Immature natural killer cell (primary cell): ENCODE measurements at regions not wholly inside any gene's neighbourhood (a gene's known extent, or its start where the extent isn't known, plus 50 kb on each side); places are given as distances from the start of the nearest gene placed in this dataset.
"Not testable (repeated sequence)": the region's sequence is repeated elsewhere in the genome, so short reads cannot be mapped to it uniquely, and the experiment has no call there.

Experiments used
- DNase-seq, 3 donors: peaks; one replicate each; pipeline ENCODE4 v3.0.0; 2022; ENCODE audit warnings: mixed read lengths in 1 of 3
- H3K27ac Mint-ChIP-seq, 6 donors: one replicate each; pipeline ENCODE4 v1.8.0; 2020; ENCODE audit warnings: mixed read lengths in 6 of 6, mild to moderate bottlenecking in 5 of 6, inconsistent platforms in 4 of 6, moderate library complexity in 3 of 6
- H3K27me3 Mint-ChIP-seq, 3 donors: one replicate each; pipeline ENCODE4 v1.8.0; 2020 to 2021; ENCODE audit warnings: low read depth in 3 of 3, mild to moderate bottlenecking in 3 of 3, mixed read lengths in 3 of 3, moderate library complexity in 3 of 3, inconsistent platforms in 1 of 3
- H3K36me3 Mint-ChIP-seq, 3 donors: one replicate each; pipeline ENCODE4 v1.8.0; 2020; ENCODE audit warnings: mixed read lengths in 3 of 3, inconsistent platforms in 2 of 3, mild to moderate bottlenecking in 2 of 3
- H3K4me1 Mint-ChIP-seq, 2 donors: one replicate each; pipeline ENCODE4 v1.8.0; 2020; ENCODE audit warnings: inconsistent platforms in 2 of 2, mild to moderate bottlenecking in 2 of 2, mixed read lengths in 2 of 2, moderate library complexity in 1 of 2
- H3K4me3 Mint-ChIP-seq, 5 donors: one replicate each; pipeline ENCODE4 v1.8.0; 2020; ENCODE audit warnings: mild to moderate bottlenecking in 5 of 5, mixed read lengths in 5 of 5, inconsistent platforms in 3 of 5, moderate library complexity in 3 of 5
- H3K9me3 Mint-ChIP-seq, 6 donors: one replicate each; pipeline ENCODE4 v1.8.0; 2020; ENCODE audit warnings: mild to moderate bottlenecking in 6 of 6, mixed read lengths in 6 of 6, inconsistent platforms in 4 of 6, moderate library complexity in 3 of 6

- DNase-seq = no peak
- no peak overlapping the region for H3K27ac Mint-ChIP-seq
- no peaks in the 10 kb centered on the region for H3K36me3 Mint-ChIP-seq
- no peaks in the 10 kb centered on the region for H3K4me1 Mint-ChIP-seq
- H3K27me3 Mint-ChIP-seq = peaks cover 0 to 2% (median 0%) of the 10 kb centered on the region in 3 donors
- peaks cover 8 to 18% (median 14%) of the 10 kb centered on the region in 6 donors for H3K9me3 Mint-ChIP-seq
- H3K4me3 Mint-ChIP-seq = no peak overlapping the region
These were observed 174.3 kb downstream of the TFAP2B start for GRCh38 chr6:50992704-50993625.

GRCh38 chr6:50993941-50994720 is 175.5 kb downstream of the TFAP2B start:
- no peak overlapping the region for H3K27ac Mint-ChIP-seq
- peaks cover 0 to 2% (median 0%) of the 10 kb centered on the region in 3 donors for H3K27me3 Mint-ChIP-seq
- peaks cover 5 to 15% (median 10%) of the 10 kb centered on the region in 6 donors for H3K9me3 Mint-ChIP-seq
- H3K36me3 Mint-ChIP-seq = no peaks in the 10 kb centered on the region
- H3K4me1 Mint-ChIP-seq = no peaks in the 10 kb centered on the region
- DNase-seq = no peak
- no peak overlapping the region for H3K4me3 Mint-ChIP-seq

GRCh38 chr6:50995036-50995435 is 176.4 kb downstream of the TFAP2B start:
- H3K36me3 Mint-ChIP-seq = no peaks in the 10 kb centered on the region
- no peak overlapping the region for H3K27ac Mint-ChIP-seq
- no peak for DNase-seq
- no peaks in the 10 kb centered on the region for H3K4me1 Mint-ChIP-seq
- H3K4me3 Mint-ChIP-seq = no peak overlapping the region
- peaks cover 0 to 2% (median 2%) of the 10 kb centered on the region in 3 donors for H3K27me3 Mint-ChIP-seq
- H3K9me3 Mint-ChIP-seq = peaks cover 5 to 14% (median 9%) of the 10 kb centered on the region in 6 donors

GRCh38 chr6:50998905-50999304 is 180.2 kb downstream of the TFAP2B start:
- Mint-ChIP-seq H3K36me3 (no peaks in the 10 kb centered on the region), H3K27me3 (peaks cover 0 to 6% (median 2%) of the 10 kb centered on the region in 3 donors), H3K9me3 (peaks cover 8 to 20% (median 12%) of the 10 kb centered on the region in 6 donors), H3K4me1 (no peaks in the 10 kb centered on the region), H3K4me3 (no peak overlapping the region), H3K27ac (no peak overlapping the region)
- no peak for DNase-seq

GRCh38 chr6:51001399-51001798 is 182.7 kb downstream of the TFAP2B start:
- Mint-ChIP-seq H3K4me3 (no peak overlapping the region), H3K27ac (no peak overlapping the region), H3K27me3 (peaks cover 0 to 6% (median 0%) of the 10 kb centered on the region in 3 donors), H3K9me3 (peaks cover 5 to 24% (median 17%) of the 10 kb centered on the region in 6 donors), H3K36me3 (no peaks in the 10 kb centered on the region), H3K4me1 (no peaks in the 10 kb centered on the region)
- DNase-seq = no peak

GRCh38 chr6:51004380-51004779 is 185.7 kb downstream of the TFAP2B start:
- H3K4me3 Mint-ChIP-seq = no peak overlapping the region
- H3K9me3 Mint-ChIP-seq = peaks cover 8 to 24% (median 12%) of the 10 kb centered on the region in 6 donors
- no peak overlapping the region for H3K27ac Mint-ChIP-seq
- H3K27me3 Mint-ChIP-seq = peaks cover 0 to 6% (median 3%) of the 10 kb centered on the region in 3 donors
- no peak for DNase-seq
- H3K4me1 Mint-ChIP-seq = no peaks in the 10 kb centered on the region
- no peaks in the 10 kb centered on the region for H3K36me3 Mint-ChIP-seq

- no peak overlapping the region for H3K27ac Mint-ChIP-seq
- no peaks in the 10 kb centered on the region for H3K4me1 Mint-ChIP-seq
- no peak overlapping the region for H3K4me3 Mint-ChIP-seq
- peaks cover 0 to 3% (median 0%) of the 10 kb centered on the region in 3 donors for H3K27me3 Mint-ChIP-seq
- no peak for DNase-seq
- H3K36me3 Mint-ChIP-seq = no peaks in the 10 kb centered on the region
- H3K9me3 Mint-ChIP-seq = peaks cover 6 to 25% (median 12%) of the 10 kb centered on the region in 6 donors
These were observed 187.1 kb downstream of the TFAP2B start for GRCh38 chr6:51005779-51006178.

- no peaks in the 10 kb centered on the region for H3K4me1 Mint-ChIP-seq
- no peaks in the 10 kb centered on the region for H3K36me3 Mint-ChIP-seq
- H3K4me3 Mint-ChIP-seq = no peak overlapping the region
- no peak for DNase-seq
- peaks cover 4 to 21% (median 9%) of the 10 kb centered on the region in 6 donors for H3K9me3 Mint-ChIP-seq
- peaks cover 0 to 3% (median 1%) of the 10 kb centered on the region in 3 donors for H3K27me3 Mint-ChIP-seq
- H3K27ac Mint-ChIP-seq = no peak overlapping the region
These were observed 188.6 kb downstream of the TFAP2B start for GRCh38 chr6:51007237-51007636.

- peaks cover 6 to 21% (median 9%) of the 10 kb centered on the region in 6 donors for H3K9me3 Mint-ChIP-seq
- H3K4me1 Mint-ChIP-seq, H3K36me3 Mint-ChIP-seq: not testable (repeated sequence)
These were observed 190.0 kb downstream of the TFAP2B start for GRCh38 chr6:51008693-51009092.

GRCh38 chr6:51013376-51013775 is 194.7 kb downstream of the TFAP2B start:
- no peaks in the 10 kb centered on the region for H3K36me3 Mint-ChIP-seq
- peaks cover 3 to 14% (median 7%) of the 10 kb centered on the region in 6 donors for H3K9me3 Mint-ChIP-seq
- no peak overlapping the region for H3K4me3 Mint-ChIP-seq
- no peak overlapping the region for H3K27ac Mint-ChIP-seq
- H3K27me3 Mint-ChIP-seq = peaks cover 0 to 1% (median 0%) of the 10 kb centered on the region in 3 donors
- H3K4me1 Mint-ChIP-seq = no peaks in the 10 kb centered on the region
- DNase-seq = no peak

More at GRCh38 chr6:51008693-51009092, 190.0 kb downstream of the TFAP2B start:
- H3K4me3 Mint-ChIP-seq, DNase-seq, H3K27ac Mint-ChIP-seq, H3K27me3 Mint-ChIP-seq: not testable (repeated sequence)

- H3K27me3 Mint-ChIP-seq = peaks cover 0 to 1% (median 0%) of the 10 kb centered on the region in 3 donors
- H3K9me3 Mint-ChIP-seq = peaks cover 3 to 12% (median 7%) of the 10 kb centered on the region in 6 donors
- no peaks in the 10 kb centered on the region for H3K4me1 Mint-ChIP-seq
- H3K4me3 Mint-ChIP-seq = no peak overlapping the region
- H3K27ac Mint-ChIP-seq = no peak overlapping the region
- H3K36me3 Mint-ChIP-seq = no peaks in the 10 kb centered on the region
- no peak for DNase-seq
These were observed 196.7 kb downstream of the TFAP2B start for GRCh38 chr6:51015394-51015793.

GRCh38 chr6:51016489-51016888 is 197.8 kb downstream of the TFAP2B start:
- Mint-ChIP-seq H3K36me3 (no peaks in the 10 kb centered on the region), H3K4me3 (no peak overlapping the region), H3K27ac (no peak overlapping the region), H3K9me3 (peaks cover 0 to 16% (median 8%) of the 10 kb centered on the region in 6 donors), H3K4me1 (no peaks in the 10 kb centered on the region), H3K27me3 (peaks cover 0 to 1% (median 0%) of the 10 kb centered on the region in 3 donors)
- no peak for DNase-seq

GRCh38 chr6:51019806-51020205 is 201.1 kb downstream of the TFAP2B start:
- no peaks in the 10 kb centered on the region for H3K36me3 Mint-ChIP-seq
- no peak overlapping the region for H3K27ac Mint-ChIP-seq
- no peak overlapping the region for H3K4me3 Mint-ChIP-seq
- H3K4me1 Mint-ChIP-seq = no peaks in the 10 kb centered on the region
- DNase-seq = no peak
- H3K27me3 Mint-ChIP-seq = no peaks in the 10 kb centered on the region
- peaks cover 4 to 32% (median 12%) of the 10 kb centered on the region in 6 donors for H3K9me3 Mint-ChIP-seq

- Mint-ChIP-seq H3K36me3 (no peaks in the 10 kb centered on the region), H3K4me1 (no peaks in the 10 kb centered on the region), H3K27ac (no peak overlapping the region), H3K9me3 (peaks cover 4 to 43% (median 14%) of the 10 kb centered on the region in 6 donors), H3K27me3 (no peaks in the 10 kb centered on the region), H3K4me3 (no peak overlapping the region)
- DNase-seq = no peak
These were observed 202.5 kb downstream of the TFAP2B start for GRCh38 chr6:51021171-51021570.
